ENCODE measurements at regions not wholly inside any gene's neighbourhood (a gene's known extent, or its start where the extent isn't known, plus 50 kb on each side); places are given as distances from the start of the nearest gene placed in this dataset.

DNA sequence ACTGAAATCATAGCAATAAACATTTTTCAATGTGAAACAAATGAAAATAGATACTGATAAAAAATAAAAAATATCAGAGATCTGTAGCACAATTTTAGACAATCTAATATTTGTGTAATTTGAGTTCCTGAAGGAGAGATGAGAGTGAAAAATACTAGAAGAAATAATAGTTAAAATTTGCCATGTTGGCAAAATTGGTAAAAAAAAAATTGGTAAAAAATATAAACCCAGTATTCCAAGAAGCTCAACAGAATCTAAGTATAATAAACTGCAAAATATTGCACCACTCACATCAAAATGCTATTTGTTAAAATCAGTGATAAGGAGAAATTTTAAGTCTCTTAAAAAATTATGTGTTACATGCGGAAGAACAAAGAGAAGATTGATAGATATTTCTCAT is 1680.7 kb downstream of the PCDH7 start:
- Histone ChIP-seq H3K36me3 (ENCODE audit: insufficient read depth, low read length, poor library complexity, severe bottlenecking) (no peaks in the 10 kb centered on the region), H3K4me3 (ENCODE audit: low read depth, low read length, poor library complexity, severe bottlenecking) (no peak overlapping the region), H3K27me3 (replicated peaks; ENCODE audit: insufficient read depth, low read depth, low read length, poor library complexity) (no peaks in the 10 kb centered on the region), H3K9me3 (ENCODE audit: low read depth, low read length, poor library complexity, severe bottlenecking) (no peaks in the 10 kb centered on the region), H3K4me1 (ENCODE audit: insufficient read depth, low read length, poor library complexity, severe bottlenecking) (no peaks in the 10 kb centered on the region), H3K27ac (ENCODE audit: low read depth, low read length, poor library complexity, severe bottlenecking) (no peak overlapping the region)
- POLR2A ChIA-PET (ENCODE audit: low non-redundant PET) = no interaction called here
- CTCF ChIA-PET = no interaction called here
- no TSS peak for BruUV-seq (replicated peaks)
- no peak for TF ChIP-seq CTCF (conservative IDR thresholded peaks at IDR 0.05; ENCODE audit: low read depth, low read length)
- TF ChIP-seq EZH2 (IDR thresholded peaks at IDR 0.05; ENCODE audit: borderline replicate concordance, low read depth, low read length, poor library complexity, severe bottlenecking) = no peak
- DNase-seq (ENCODE audit: low spot score) = no peak
- intact Hi-C loops (cut with micrococcal nuclease; ENCODE audit: unreplicated experiment) = no loop called here

DNA sequence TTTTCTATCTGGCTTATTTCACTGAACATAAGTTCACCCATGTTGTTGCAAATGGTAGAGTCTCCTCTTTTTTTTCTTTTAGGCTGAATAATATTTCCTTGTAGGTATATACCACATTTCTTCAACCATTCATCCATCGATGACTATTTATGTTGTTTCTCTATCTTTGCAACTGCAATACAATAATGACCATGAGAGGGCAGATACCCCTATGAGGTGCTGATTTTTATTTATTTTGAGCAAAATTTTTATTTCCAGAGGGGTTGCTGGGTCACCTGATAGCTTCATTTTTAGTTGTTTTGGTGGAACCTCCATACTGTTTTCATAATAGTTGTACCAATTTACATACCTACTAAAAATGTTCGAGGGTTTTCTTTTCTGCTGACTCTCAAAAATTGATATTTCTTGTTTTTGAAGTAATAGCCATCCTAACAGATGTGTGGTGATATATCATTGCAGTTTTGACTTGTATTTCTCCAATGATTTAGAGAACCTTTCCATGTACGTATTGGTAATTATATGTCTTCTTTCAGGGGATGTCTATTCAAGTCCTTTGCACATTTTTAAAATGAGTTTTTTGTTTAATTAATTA is 1697.0 kb downstream of the PCDH7 start:
- Histone ChIP-seq H3K27ac (ENCODE audit: low read depth, low read length, poor library complexity, severe bottlenecking) (no peak overlapping the region), H3K4me3 (ENCODE audit: low read depth, low read length, poor library complexity, severe bottlenecking) (no peak overlapping the region), H3K4me1 (ENCODE audit: insufficient read depth, low read length, poor library complexity, severe bottlenecking) (no peaks in the 10 kb centered on the region), H3K9me3 (ENCODE audit: low read depth, low read length, poor library complexity, severe bottlenecking) (no peaks in the 10 kb centered on the region), H3K27me3 (replicated peaks; ENCODE audit: insufficient read depth, low read depth, low read length, poor library complexity) (no peaks in the 10 kb centered on the region), H3K36me3 (ENCODE audit: insufficient read depth, low read length, poor library complexity, severe bottlenecking) (no peaks in the 10 kb centered on the region)
- BruUV-seq (replicated peaks) = no TSS peak
- TF ChIP-seq CTCF (conservative IDR thresholded peaks at IDR 0.05; ENCODE audit: low read depth, low read length) = peak; percentile 45
- no peak for TF ChIP-seq EZH2 (IDR thresholded peaks at IDR 0.05; ENCODE audit: borderline replicate concordance, low read depth, low read length, poor library complexity, severe bottlenecking)
- POLR2A ChIA-PET (ENCODE audit: low non-redundant PET) = no interaction called here
- CTCF ChIA-PET = no interaction called here
- DNase-seq (ENCODE audit: low spot score) = no peak
- intact Hi-C loops (cut with micrococcal nuclease; ENCODE audit: unreplicated experiment) = no loop called here

DNA sequence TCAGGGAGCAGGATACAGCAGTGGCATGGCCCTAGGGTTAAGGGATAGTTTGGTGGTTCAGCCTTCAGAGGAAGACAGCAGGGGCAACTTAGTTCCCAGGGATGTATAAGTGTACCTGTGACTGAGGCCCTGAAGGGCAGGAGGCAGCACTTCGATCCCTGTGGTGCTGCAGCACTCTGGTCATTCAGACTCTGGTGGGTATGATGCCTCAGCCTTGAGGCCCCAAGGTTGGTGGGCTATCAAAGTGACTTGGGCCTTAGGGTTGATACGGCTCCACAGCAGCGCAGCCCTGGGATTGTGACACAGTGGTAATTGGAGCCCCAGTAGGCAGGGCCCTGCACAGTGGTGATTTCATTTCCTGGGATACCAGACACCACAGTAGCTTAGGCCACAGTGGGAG is 1703.1 kb downstream of the PCDH7 start:
- H3K4me3 ChIP-seq (ENCODE audit: low read depth, low read length, poor library complexity, severe bottlenecking) = no peak overlapping the region
- intact Hi-C loops (cut with micrococcal nuclease; ENCODE audit: unreplicated experiment) = loop anchor here (10.0 kb wide), 1 partner anchor 278 kb away; no protein-coding TSS in a partner anchor
- ChIA-PET POLR2A (ENCODE audit: low non-redundant PET) (no interaction called here), CTCF (no interaction called here)
- H3K36me3 ChIP-seq (ENCODE audit: insufficient read depth, low read length, poor library complexity, severe bottlenecking) = no peaks in the 10 kb centered on the region
- H3K27ac ChIP-seq (ENCODE audit: low read depth, low read length, poor library complexity, severe bottlenecking) = no peak overlapping the region
- no TSS peak for BruUV-seq (replicated peaks)
- DNase-seq (ENCODE audit: low spot score) = no peak
- TF ChIP-seq EZH2 (IDR thresholded peaks at IDR 0.05; ENCODE audit: borderline replicate concordance, low read depth, low read length, poor library complexity, severe bottlenecking) (no peak), CTCF (conservative IDR thresholded peaks at IDR 0.05; ENCODE audit: low read depth, low read length) (no peak)
- H3K9me3 ChIP-seq (ENCODE audit: low read depth, low read length, poor library complexity, severe bottlenecking) = no peaks in the 10 kb centered on the region
- no peaks in the 10 kb centered on the region for H3K27me3 ChIP-seq (replicated peaks; ENCODE audit: insufficient read depth, low read depth, low read length, poor library complexity)
- H3K4me1 ChIP-seq (ENCODE audit: insufficient read depth, low read length, poor library complexity, severe bottlenecking) = no peaks in the 10 kb centered on the region
